Heart left ventricle (tissue), 16 donors: ENCODE measurements at regions not wholly inside any gene's neighbourhood (a gene's known extent, or its start where the extent isn't known, plus 50 kb on each side); places are given as distances from the start of the nearest gene placed in this dataset.

Source experiments
- ATAC-seq, 4 donors: fragments of 200-7000 bp; cut with Tn5 transposase; one replicate each; pipeline ENCODE4 v1.9.1; 2020 to 2022; ENCODE audit warnings: moderate library complexity in 4 of 4, mild to moderate bottlenecking in 3 of 4, moderate number of reproducible peaks in 1 of 4
- DNase-seq, 5 donors: peaks; one replicate each; pipeline ENCODE4 v3.0.0-alpha.2; 2020
- H3K27ac ChIP-seq, 12 donors: fragments of 200-600 bp; sonication (generic) in 4 of 12; one replicate each; pipeline versions ENCODE4 v1.5.0 to v1.8.0; 2016 to 2022; ENCODE audit warnings: mild to moderate bottlenecking in 2 of 12
- H3K27me3 ChIP-seq, 9 donors: fragments of 200-600 bp; sonication (generic) in 2 of 9; one replicate each; pipeline versions ENCODE4 v1.5.1 to v1.8.0; 2016 to 2022; ENCODE audit warnings: mild to moderate bottlenecking in 3 of 9
- H3K36me3 ChIP-seq, 9 donors: fragments of 200-600 bp; sonication (generic) in 2 of 9; one replicate each; pipeline versions ENCODE4 v1.5.0 to v1.8.0; 2018 to 2022; ENCODE audit warnings: mild to moderate bottlenecking in 2 of 9
- H3K4me1 ChIP-seq, 12 donors: fragments of 200-600 bp; sonication (generic) in 4 of 12; one replicate each; pipeline versions ENCODE4 v1.5.0 to v1.8.0; 2016 to 2022; ENCODE audit warnings: mild to moderate bottlenecking in 3 of 12
- H3K4me3 ChIP-seq, 12 donors: fragments of 200-600 bp; sonication (generic) in 4 of 12; one replicate each; pipeline versions ENCODE4 v1.5.0 to v1.8.0; 2017 to 2022; ENCODE audit warnings: mild to moderate bottlenecking in 9 of 12, moderate library complexity in 4 of 12
- H3K9me3 ChIP-seq, 12 donors: fragments of 200-600 bp; sonication (generic) in 4 of 12; one replicate each; pipeline versions ENCODE4 v1.5.0 to v1.8.0; 2016 to 2022; ENCODE audit warnings: mild to moderate bottlenecking in 1 of 12
- POLR2A ChIP-seq, 2 donors: fragments of 450-650 bp; IDR thresholded peaks; one replicate each; pipeline ENCODE4 v1.6.1; 2017; ENCODE audit warnings: antibody characterized with exemption in 2 of 2, mild to moderate bottlenecking in 2 of 2, moderate library complexity in 2 of 2
- WGBS, 4 donors: extraction: QIAGEN DNeasy Blood & Tissue Kit in 2 of 4; methylation state at CpG; one replicate each; pipeline versions ENCODE4 v1.1.5 to v1.1.7; 2013 to 2018; 5-methylcytosine and 5-hydroxymethylcytosine counted together
- intact Hi-C, 10 donors: fragments of 100-400 bp; cut with DNase I; formaldehyde crosslinking; loops; one replicate each; pipeline versions ENCODE4 v1.11.1 to v1.14.2; 2022
- TF ChIP-seq, protein P1 (sequence below), 12 donors: fragments of 200-600 bp; sonication (generic) in 4 of 12; IDR thresholded peaks; one replicate each; pipeline versions ENCODE4 v1.5.0 to v1.8.0; 2018 to 2022; ENCODE audit warnings: antibody characterized with exemption in 12 of 12, mild to moderate bottlenecking in 5 of 12
- donor health status: ischemic (EF 13 %, LVEDD 7.1; RV severe dilation, severe dysfunction).
- donor health status: healthy with polysubstance abuse.
- donor health status: DM: no; HTN: yes; CAD: no.
- donor health status: DM: no; HTN: no; CAD: no.
- donor health status: ischemic (EF 25% LVEDD 6.9; RV normal size, moderate dysfunction).
- donor health status: ischemic (EF 25% LVEDD 5.7; RV mildly dilated, moderate dysfunction).
- donor health status: healthy.
- donor health status: DM: yes; HTN: yes; CAD: no.
- donor health status: ischemic (EF 35%, LVEDD 5.7; RV mildly dilated, moderate dysfunction).
- donor health status: nonischemic (EF 11% LVEDD 7.7; RV severe dilation, severe dysfunction).
- donor health status: DM: yes; HTN: yes; CAD: no.
- donor health status: PGD.
- donor health status: ischemic (EF 29% LVEDD 5.4; RV normal size, mild dysfunction).
- donor health status: nonischemic (EF 23%, LVEDD 6.1; RV moderate dilation, normal function).

DNA sequence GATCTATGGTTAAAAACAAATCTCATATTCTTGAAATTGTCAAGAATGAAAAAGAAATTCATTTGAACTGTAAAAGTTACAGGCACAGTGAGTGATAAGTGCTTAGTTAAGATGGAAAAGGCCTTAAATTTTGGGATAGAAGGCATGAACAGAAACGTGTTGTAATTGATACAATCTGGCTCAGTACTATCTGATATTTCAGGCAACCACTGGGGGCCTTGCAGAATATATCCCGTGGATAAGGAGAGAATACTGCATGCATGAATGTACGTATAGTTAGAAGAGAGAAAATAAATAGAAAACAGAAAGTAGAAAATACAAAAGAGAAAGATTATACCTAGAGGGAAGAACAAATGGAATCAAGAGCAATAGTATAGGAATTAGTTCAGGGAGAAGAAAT, 741.4 kb upstream of the CCDC54 start:
- Histone ChIP-seq H3K36me3 (no peaks in the 10 kb centered on the region), H3K27me3 (no peaks in the 10 kb centered on the region), H3K27ac (no peak overlapping the region), H3K9me3 (no peaks in the 10 kb centered on the region), H3K4me3 (no peak overlapping the region), H3K4me1 (no peaks in the 10 kb centered on the region)
- ATAC-seq = no peak
- WGBS, 4 donors = 65 to 72% (median 66%) methylated on average over 3 of the region's 3 CpGs
- no peak for DNase-seq
- intact Hi-C loops = loop anchor here in 1 of 10 donors (10.0 kb wide), 1 partner anchor 439 kb away; no protein-coding TSS in a partner anchor
- TF ChIP-seq, protein P1, sequence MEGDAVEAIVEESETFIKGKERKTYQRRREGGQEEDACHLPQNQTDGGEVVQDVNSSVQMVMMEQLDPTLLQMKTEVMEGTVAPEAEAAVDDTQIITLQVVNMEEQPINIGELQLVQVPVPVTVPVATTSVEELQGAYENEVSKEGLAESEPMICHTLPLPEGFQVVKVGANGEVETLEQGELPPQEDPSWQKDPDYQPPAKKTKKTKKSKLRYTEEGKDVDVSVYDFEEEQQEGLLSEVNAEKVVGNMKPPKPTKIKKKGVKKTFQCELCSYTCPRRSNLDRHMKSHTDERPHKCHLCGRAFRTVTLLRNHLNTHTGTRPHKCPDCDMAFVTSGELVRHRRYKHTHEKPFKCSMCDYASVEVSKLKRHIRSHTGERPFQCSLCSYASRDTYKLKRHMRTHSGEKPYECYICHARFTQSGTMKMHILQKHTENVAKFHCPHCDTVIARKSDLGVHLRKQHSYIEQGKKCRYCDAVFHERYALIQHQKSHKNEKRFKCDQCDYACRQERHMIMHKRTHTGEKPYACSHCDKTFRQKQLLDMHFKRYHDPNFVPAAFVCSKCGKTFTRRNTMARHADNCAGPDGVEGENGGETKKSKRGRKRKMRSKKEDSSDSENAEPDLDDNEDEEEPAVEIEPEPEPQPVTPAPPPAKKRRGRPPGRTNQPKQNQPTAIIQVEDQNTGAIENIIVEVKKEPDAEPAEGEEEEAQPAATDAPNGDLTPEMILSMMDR (IDR thresholded peaks at IDR 0.05) = no peak
- TF ChIP-seq POLR2A (IDR thresholded peaks at IDR 0.05) = no peak

- WGBS, 4 donors = 82 to 90% (median 88%) methylated on average over 1 of the region's 1 CpG
- H3K27ac ChIP-seq = no peak overlapping the region
- DNase-seq (no peak), ATAC-seq (no peak)
- H3K27me3 ChIP-seq = no peaks in the 10 kb centered on the region
- intact Hi-C loops = no loop called here
- no peaks in the 10 kb centered on the region for H3K4me1 ChIP-seq
- no peaks in the 10 kb centered on the region for H3K36me3 ChIP-seq
- H3K9me3 ChIP-seq = no peaks in the 10 kb centered on the region
- H3K4me3 ChIP-seq = no peak overlapping the region
- TF ChIP-seq POLR2A (IDR thresholded peaks at IDR 0.05) = no peak
- TF ChIP-seq, protein P1 (IDR thresholded peaks at IDR 0.05) = no peak
Observed at GRCh38 chr3:106640353-106640752, 736.9 kb upstream of the CCDC54 start.

GRCh38 chr3:106642161-106642560, 735.1 kb upstream of the CCDC54 start:
- Histone ChIP-seq H3K9me3 (no peaks in the 10 kb centered on the region), H3K27me3 (no peaks in the 10 kb centered on the region), H3K36me3 (no peaks in the 10 kb centered on the region), H3K4me3 (no peak overlapping the region), H3K27ac (no peak overlapping the region), H3K4me1 (no peaks in the 10 kb centered on the region)
- ATAC-seq = no peak
- TF ChIP-seq, protein P1 (IDR thresholded peaks at IDR 0.05) = no peak
- no peak for TF ChIP-seq POLR2A (IDR thresholded peaks at IDR 0.05)
- intact Hi-C loops = no loop called here
- no peak for DNase-seq

GRCh38 chr3:106643684-106644161, 733.5 kb upstream of the CCDC54 start:
- Histone ChIP-seq H3K9me3 (no peaks in the 10 kb centered on the region), H3K36me3 (no peaks in the 10 kb centered on the region), H3K4me1 (no peaks in the 10 kb centered on the region), H3K27me3 (no peaks in the 10 kb centered on the region), H3K27ac (no peak overlapping the region), H3K4me3 (no peak overlapping the region)
- WGBS, 4 donors = 95 to 100% (median 96%) methylated on average over 2 to 33 of the region's 33 CpGs
- intact Hi-C loops = no loop called here
- DNase-seq (peak in 1 of 5 donors; percentile 17), ATAC-seq (no peak)
- TF ChIP-seq, protein P1 (IDR thresholded peaks at IDR 0.05) = no peak
- TF ChIP-seq POLR2A (IDR thresholded peaks at IDR 0.05) = no peak
